Trophoblast cell (in vitro differentiated cells and primary cell): ENCODE measurements at regions not wholly inside any gene's neighbourhood (a gene's known extent, or its start where the extent isn't known, plus 50 kb on each side); places are given as distances from the start of the nearest gene placed in this dataset.

Source experiments
- DNase-seq, 2 donors: peaks; one replicate each; pipeline ENCODE4 v3.0.0-alpha.2; 2016
- H2AFZ ChIP-seq: 2 replicates; pipeline ENCODE4 v1.6.1; 2013; ENCODE audit warnings: low read length, moderate library complexity, mild to moderate bottlenecking; ENCODE audit not compliant: insufficient read depth, poor library complexity
- H2AK5ac ChIP-seq: 2 replicates; pipeline ENCODE4 v1.6.1; 2013; ENCODE audit warnings: mild to moderate bottlenecking, low read length
- H2BK120ac ChIP-seq: 2 replicates; pipeline ENCODE4 v1.6.1; 2013; ENCODE audit warnings: low read length, mild to moderate bottlenecking, moderate library complexity; ENCODE audit not compliant: insufficient read depth, poor library complexity
- H2BK12ac ChIP-seq: 2 replicates; pipeline ENCODE4 v1.6.1; 2013; ENCODE audit warnings: mild to moderate bottlenecking, low read length, moderate library complexity
- H2BK5ac ChIP-seq: 2 replicates; pipeline ENCODE4 v1.6.1; 2013; ENCODE audit warnings: low read length, low read depth, moderate library complexity, mild to moderate bottlenecking; ENCODE audit not compliant: poor library complexity
- H3K14ac ChIP-seq: 2 replicates; pipeline ENCODE4 v1.6.1; 2013; ENCODE audit warnings: mild to moderate bottlenecking, low read length
- H3K18ac ChIP-seq: 2 replicates; pipeline ENCODE4 v1.6.1; 2013; ENCODE audit warnings: mild to moderate bottlenecking, low read length
- H3K23ac ChIP-seq: 2 replicates; pipeline ENCODE4 v1.6.1; 2013; ENCODE audit warnings: low read length
- H3K27ac ChIP-seq: 2 replicates; pipeline ENCODE4 v1.5.1; 2013; ENCODE audit warnings: low read depth, mild to moderate bottlenecking, inconsistent platforms, low read length, moderate library complexity
- H3K27me3 ChIP-seq: 2 replicates; pipeline ENCODE4 v1.6.1; 2013; ENCODE audit warnings: inconsistent platforms, mild to moderate bottlenecking, low read length, moderate library complexity; ENCODE audit not compliant: insufficient read depth
- H3K36me3 ChIP-seq, 2 experiments: 1 replicate in 1 of 2; 2 replicates in 1 of 2; pipeline ENCODE4 v1.6.1; 2013; ENCODE audit warnings: low read length in 2 of 2, mild to moderate bottlenecking in 2 of 2, moderate library complexity in 1 of 2; ENCODE audit not compliant: insufficient read depth in 2 of 2, control insufficient read depth in 1 of 2
- H3K4ac ChIP-seq: 2 replicates; pipeline ENCODE4 v1.6.1; 2013; ENCODE audit warnings: low read depth, mild to moderate bottlenecking, low read length, moderate library complexity
- H3K4me1 ChIP-seq, 2 experiments: 1 replicate in 1 of 2; 2 replicates in 1 of 2; pipeline ENCODE4 v1.6.1; 2013; ENCODE audit warnings: low read length in 2 of 2, mild to moderate bottlenecking in 2 of 2, moderate library complexity in 1 of 2; ENCODE audit not compliant: insufficient read depth in 2 of 2, control insufficient read depth in 1 of 2
- H3K4me2 ChIP-seq: 2 replicates; pipeline ENCODE4 v1.6.1; 2013; ENCODE audit warnings: inconsistent platforms, mild to moderate bottlenecking, low read length, moderate library complexity
- H3K4me3 ChIP-seq: 2 replicates; pipeline ENCODE4 v1.5.1; 2013; ENCODE audit warnings: mild to moderate bottlenecking, low read depth, low read length, inconsistent platforms
- H3K79me1 ChIP-seq: one replicate; pipeline ENCODE4 v1.6.1; 2013; ENCODE audit warnings: low read length
- H3K79me2 ChIP-seq: 2 replicates; pipeline ENCODE4 v1.6.1; 2013; ENCODE audit warnings: low read length, mild to moderate bottlenecking; ENCODE audit not compliant: control insufficient read depth, insufficient read depth, poor library complexity
- H3K9ac ChIP-seq: 2 replicates; pipeline ENCODE4 v1.6.1; 2013; ENCODE audit warnings: mild to moderate bottlenecking, low read length
- H3K9me3 ChIP-seq: 2 replicates; pipeline ENCODE4 v1.6.1; 2013; ENCODE audit warnings: low read depth, mild to moderate bottlenecking, control low read depth, inconsistent platforms, low read length; ENCODE audit not compliant: insufficient read depth
- H4K12ac ChIP-seq: 2 replicates; pipeline ENCODE4 v1.6.1; 2013; ENCODE audit warnings: low read depth, mild to moderate bottlenecking, low read length, moderate library complexity
- H4K8ac ChIP-seq: 2 replicates; pipeline ENCODE4 v1.6.1; 2013; ENCODE audit warnings: low read depth, mild to moderate bottlenecking, low read length, moderate library complexity
- H4K91ac ChIP-seq: one replicate; pipeline ENCODE4 v1.6.1; 2013; ENCODE audit warnings: low read depth, mild to moderate bottlenecking, low read length, moderate library complexity
- WGBS: extraction: QIAGEN DNeasy Blood & Tissue Kit; methylation state at CpG from one replicate; pipeline ENCODE4 v1.1.7; 2013; ENCODE audit warnings: missing lambda C conversion rate; ENCODE audit not compliant: insufficient read length, insufficient coverage; ENCODE audit errors: extremely low coverage; 5-methylcytosine and 5-hydroxymethylcytosine counted together

- H2BK120ac ChIP-seq, result no peak overlapping the region
- H3K9ac ChIP-seq, result no peak overlapping the region
- no peak overlapping the region for H3K18ac ChIP-seq
- no peaks in the 10 kb centered on the region for H3K9me3 ChIP-seq
- H3K27me3 ChIP-seq, result no peaks in the 10 kb centered on the region
- H2BK5ac ChIP-seq, result no peak overlapping the region
- no peak for DNase-seq
- no peak overlapping the region for H2BK12ac ChIP-seq
- no peak overlapping the region for H4K8ac ChIP-seq
- no peaks in the 10 kb centered on the region for H3K79me2 ChIP-seq
- no CpG with 5 or more reads among the region's 6 CpGs for WGBS
- no peak overlapping the region for H2AK5ac ChIP-seq
- no peak overlapping the region for H2AFZ ChIP-seq
- H3K4me1 ChIP-seq, result peaks cover 0 to 2% of the 10 kb centered on the region in 2 experiments
- H3K4me3 ChIP-seq, result no peak overlapping the region
- H4K12ac ChIP-seq, result no peak overlapping the region
- no peak overlapping the region for H3K23ac ChIP-seq
- no peak overlapping the region for H3K27ac ChIP-seq
- no peaks in the 10 kb centered on the region for H3K79me1 ChIP-seq
- H4K91ac ChIP-seq, result no peak overlapping the region
- no peak overlapping the region for H3K14ac ChIP-seq
- no peak overlapping the region for H3K4me2 ChIP-seq
- H3K36me3 ChIP-seq, result no peaks in the 10 kb centered on the region
- no peak overlapping the region for H3K4ac ChIP-seq
These were observed 442.3 kb upstream of the MAP3K7 start for GRCh38 chr6:91029211-91029610.

GRCh38 chr6:91023529-91023928 lies 436.7 kb upstream of the MAP3K7 start:
- no peak overlapping the region for H3K9ac ChIP-seq
- no peaks in the 10 kb centered on the region for H3K27me3 ChIP-seq
- H3K14ac ChIP-seq, result no peak overlapping the region
- H4K8ac ChIP-seq, result no peak overlapping the region
- no peak overlapping the region for H4K91ac ChIP-seq
- H3K4ac ChIP-seq, result no peak overlapping the region
- H3K4me3 ChIP-seq, result no peak overlapping the region
- H2AFZ ChIP-seq, result no peak overlapping the region
- no peak overlapping the region for H4K12ac ChIP-seq
- no peaks in the 10 kb centered on the region for H3K36me3 ChIP-seq
- no peak overlapping the region for H2BK120ac ChIP-seq
- H2BK12ac ChIP-seq, result no peak overlapping the region
- H3K27ac ChIP-seq, result no peak overlapping the region
- no peak overlapping the region for H3K18ac ChIP-seq
- no peaks in the 10 kb centered on the region for H3K4me1 ChIP-seq
- no peak overlapping the region for H2BK5ac ChIP-seq
- no peak for DNase-seq
- H3K79me2 ChIP-seq, result no peaks in the 10 kb centered on the region
- no peaks in the 10 kb centered on the region for H3K9me3 ChIP-seq
- H2AK5ac ChIP-seq, result no peak overlapping the region
- no peak overlapping the region for H3K23ac ChIP-seq
- H3K79me1 ChIP-seq, result no peaks in the 10 kb centered on the region
- no peak overlapping the region for H3K4me2 ChIP-seq

GRCh38 chr6:91020744-91021143 lies 433.9 kb upstream of the MAP3K7 start:
- no peak overlapping the region for H2BK12ac ChIP-seq
- H3K79me2 ChIP-seq, result no peaks in the 10 kb centered on the region
- no peaks in the 10 kb centered on the region for H3K4me1 ChIP-seq
- H3K27me3 ChIP-seq, result no peaks in the 10 kb centered on the region
- DNase-seq, result no peak
- no peak overlapping the region for H4K12ac ChIP-seq
- H3K18ac ChIP-seq, result no peak overlapping the region
- H3K79me1 ChIP-seq, result no peaks in the 10 kb centered on the region
- no peak overlapping the region for H3K4me3 ChIP-seq
- no peak overlapping the region for H4K91ac ChIP-seq
- no peaks in the 10 kb centered on the region for H3K9me3 ChIP-seq
- H3K14ac ChIP-seq, result no peak overlapping the region
- no peak overlapping the region for H4K8ac ChIP-seq
- H2BK5ac ChIP-seq, result no peak overlapping the region
- no peak overlapping the region for H2AFZ ChIP-seq
- H2BK120ac ChIP-seq, result no peak overlapping the region
- no peak overlapping the region for H2AK5ac ChIP-seq
- no peaks in the 10 kb centered on the region for H3K36me3 ChIP-seq
- H3K9ac ChIP-seq, result no peak overlapping the region
- H3K4me2 ChIP-seq, result no peak overlapping the region
- H3K23ac ChIP-seq, result no peak overlapping the region
- WGBS, result no CpG with 5 or more reads among the region's 1 CpG
- H3K27ac ChIP-seq, result no peak overlapping the region
- no peak overlapping the region for H3K4ac ChIP-seq

GRCh38 chr6:91018586-91018985 lies 431.7 kb upstream of the MAP3K7 start:
- Histone ChIP-seq H3K36me3 (no peaks in the 10 kb centered on the region), H4K12ac (no peak overlapping the region), H4K91ac (no peak overlapping the region), H2BK12ac (no peak overlapping the region), H2BK5ac (no peak overlapping the region), H3K9me3 (no peaks in the 10 kb centered on the region), H3K79me2 (no peaks in the 10 kb centered on the region), H2AK5ac (no peak overlapping the region), H3K14ac (no peak overlapping the region), H2AFZ (no peak overlapping the region), H3K4me3 (no peak overlapping the region), H2BK120ac (no peak overlapping the region), H4K8ac (no peak overlapping the region), H3K4me2 (no peak overlapping the region), H3K23ac (no peak overlapping the region), H3K18ac (no peak overlapping the region), H3K79me1 (no peaks in the 10 kb centered on the region), H3K4ac (no peak overlapping the region), H3K27ac (no peak overlapping the region), H3K27me3 (no peaks in the 10 kb centered on the region), H3K4me1 (no peaks in the 10 kb centered on the region), H3K9ac (no peak overlapping the region)
- DNase-seq, result peak; percentile 91 to 94
- no CpG with 5 or more reads among the region's 3 CpGs for WGBS

GRCh38 chr6:91013511-91013910 lies 426.6 kb upstream of the MAP3K7 start:
- H3K18ac ChIP-seq, result no peak overlapping the region
- no peak overlapping the region for H3K4me3 ChIP-seq
- no peak overlapping the region for H4K8ac ChIP-seq
- no peak overlapping the region for H4K91ac ChIP-seq
- H3K9me3 ChIP-seq, result no peaks in the 10 kb centered on the region
- no peak overlapping the region for H2BK120ac ChIP-seq
- H3K4me2 ChIP-seq, result no peak overlapping the region
- no peak overlapping the region for H2BK12ac ChIP-seq
- H3K79me2 ChIP-seq, result no peaks in the 10 kb centered on the region
- H3K4me1 ChIP-seq, result no peaks in the 10 kb centered on the region
- no peak overlapping the region for H2AFZ ChIP-seq
- no peak overlapping the region for H4K12ac ChIP-seq
- H3K9ac ChIP-seq, result no peak overlapping the region
- H2BK5ac ChIP-seq, result no peak overlapping the region
- no peak overlapping the region for H3K14ac ChIP-seq
- H3K36me3 ChIP-seq, result no peaks in the 10 kb centered on the region
- H3K4ac ChIP-seq, result no peak overlapping the region
- DNase-seq, result no peak
- no peak overlapping the region for H3K27ac ChIP-seq
- H2AK5ac ChIP-seq, result no peak overlapping the region
- H3K23ac ChIP-seq, result no peak overlapping the region
- no peaks in the 10 kb centered on the region for H3K27me3 ChIP-seq
- H3K79me1 ChIP-seq, result no peaks in the 10 kb centered on the region
